BE2C (cell line): ENCODE measurements at regions not wholly inside any gene's neighbourhood (a gene's known extent, or its start where the extent isn't known, plus 50 kb on each side); places are given as distances from the start of the nearest gene placed in this dataset.

Source experiments
- DNase-seq: peaks from one replicate; pipeline ENCODE4 v3.0.0-alpha.2; 2020
- H3K27me3 ChIP-seq: fragments of 250-450 bp; sonication (Bioruptor Pico); 2 replicates; pipeline ENCODE4 v1.5.1; 2020; ENCODE audit warnings: mild to moderate bottlenecking
- H3K36me3 ChIP-seq: fragments of 250-450 bp; sonication (Bioruptor Pico); 2 replicates; pipeline ENCODE4 v1.5.1; 2020; ENCODE audit warnings: mild to moderate bottlenecking
- H3K4me1 ChIP-seq: fragments of 250-450 bp; sonication (Bioruptor Pico); 2 replicates; pipeline ENCODE4 v1.5.1; 2020
- H3K4me3 ChIP-seq: 2 replicates; pipeline ENCODE4 v1.5.1; 2011; ENCODE audit warnings: low read depth, low read length
- H3K9me3 ChIP-seq: fragments of 250-450 bp; sonication (Bioruptor Pico); 2 replicates; pipeline ENCODE4 v1.5.1; 2020
- CTCF ChIP-seq: IDR thresholded peaks from 2 replicates; pipeline ENCODE4 v1.5.1; 2012; ENCODE audit warnings: mild to moderate bottlenecking, low read depth, low read length

- H3K36me3 ChIP-seq: no peaks in the 10 kb centered on the region
- no peaks in the 10 kb centered on the region for H3K4me1 ChIP-seq
- TF ChIP-seq CTCF: no peak
- H3K27me3 ChIP-seq: no peaks in the 10 kb centered on the region
- no peaks in the 10 kb centered on the region for H3K9me3 ChIP-seq
- no peak for DNase-seq
- no peak overlapping the region for H3K4me3 ChIP-seq
These were observed 279.4 kb downstream of the FZD1 start for GRCh38 chr7:91543646-91544045.

- no peaks in the 10 kb centered on the region for H3K36me3 ChIP-seq
- no peak for TF ChIP-seq CTCF
- DNase-seq: no peak
- no peaks in the 10 kb centered on the region for H3K4me1 ChIP-seq
- H3K9me3 ChIP-seq: no peaks in the 10 kb centered on the region
- no peak overlapping the region for H3K4me3 ChIP-seq
- H3K27me3 ChIP-seq: no peaks in the 10 kb centered on the region
These were observed 285.6 kb downstream of the FZD1 start for GRCh38 chr7:91549878-91550277.

GRCh38 chr7:91550931-91551330 lies 286.7 kb downstream of the FZD1 start:
- H3K27me3 ChIP-seq: no peaks in the 10 kb centered on the region
- H3K36me3 ChIP-seq: no peaks in the 10 kb centered on the region
- DNase-seq: no peak
- no peak for TF ChIP-seq CTCF
- no peaks in the 10 kb centered on the region for H3K4me1 ChIP-seq
- H3K9me3 ChIP-seq: no peaks in the 10 kb centered on the region
- H3K4me3 ChIP-seq: no peak overlapping the region

- H3K27me3 ChIP-seq: no peaks in the 10 kb centered on the region
- no peak for TF ChIP-seq CTCF
- no peak overlapping the region for H3K4me3 ChIP-seq
- DNase-seq: no peak
- no peaks in the 10 kb centered on the region for H3K4me1 ChIP-seq
- H3K9me3 ChIP-seq: no peaks in the 10 kb centered on the region
- no peaks in the 10 kb centered on the region for H3K36me3 ChIP-seq
These were observed 287.3 kb downstream of the FZD1 start for GRCh38 chr7:91551377-91552175.

- DNase-seq: no peak
- no peak for TF ChIP-seq CTCF
- Histone ChIP-seq H3K27me3 (no peaks in the 10 kb centered on the region), H3K4me3 (no peak overlapping the region), H3K9me3 (no peaks in the 10 kb centered on the region), H3K4me1 (no peaks in the 10 kb centered on the region), H3K36me3 (no peaks in the 10 kb centered on the region)
These were observed 289.2 kb downstream of the FZD1 start for GRCh38 chr7:91553410-91553895.

- Histone ChIP-seq H3K4me1 (no peaks in the 10 kb centered on the region), H3K27me3 (no peaks in the 10 kb centered on the region), H3K9me3 (no peaks in the 10 kb centered on the region), H3K36me3 (no peaks in the 10 kb centered on the region), H3K4me3 (no peak overlapping the region)
- no peak for TF ChIP-seq CTCF
- no peak for DNase-seq
These were observed 290.6 kb downstream of the FZD1 start for GRCh38 chr7:91554883-91555282.
